ENCODE measurements at regions not wholly inside any gene's neighbourhood (a gene's known extent, or its start where the extent isn't known, plus 50 kb on each side); places are given as distances from the start of the nearest gene placed in this dataset.

GRCh38 chr7:53110425-53110824 lies 75.0 kb downstream of the POM121L12 start:
- no peaks in the 10 kb centered on the region for H3K36me3 ChIP-seq (ENCODE audit: insufficient read depth, low read length)
- H3K4me3 ChIP-seq (ENCODE audit: low read length) = no peak overlapping the region
- H3K4me2 ChIP-seq (ENCODE audit: low read length) = no peak overlapping the region
- TF ChIP-seq TAF1 (IDR thresholded peaks at IDR 0.05; ENCODE audit: low read depth) (no peak), RAD21 (conservative IDR thresholded peaks at IDR 0.05) (no peak)
- no peaks in the 10 kb centered on the region for H3K9me3 ChIP-seq (ENCODE audit: low read length)
- H3F3A ChIP-seq (ENCODE audit: insufficient read depth, low read length, poor library complexity, severe bottlenecking) = no peaks in the 10 kb centered on the region
- H3K9me2 ChIP-seq (ENCODE audit: insufficient read depth, low read length) = no peaks in the 10 kb centered on the region
- no peaks in the 10 kb centered on the region for H4K20me1 ChIP-seq (ENCODE audit: insufficient read depth)
- H3K27ac ChIP-seq (ENCODE audit: low read length) = no peak overlapping the region
- H3K27me3 ChIP-seq (ENCODE audit: insufficient read depth, low read depth, low read length) = no peaks in the 10 kb centered on the region
- no peaks in the 10 kb centered on the region for H3K79me2 ChIP-seq (replicated peaks; ENCODE audit: insufficient read depth, low read length)
- no peak overlapping the region for H3K9ac ChIP-seq (ENCODE audit: low read length)
- H2AFZ ChIP-seq (ENCODE audit: low read depth, low read length) = no peak overlapping the region

DNA sequence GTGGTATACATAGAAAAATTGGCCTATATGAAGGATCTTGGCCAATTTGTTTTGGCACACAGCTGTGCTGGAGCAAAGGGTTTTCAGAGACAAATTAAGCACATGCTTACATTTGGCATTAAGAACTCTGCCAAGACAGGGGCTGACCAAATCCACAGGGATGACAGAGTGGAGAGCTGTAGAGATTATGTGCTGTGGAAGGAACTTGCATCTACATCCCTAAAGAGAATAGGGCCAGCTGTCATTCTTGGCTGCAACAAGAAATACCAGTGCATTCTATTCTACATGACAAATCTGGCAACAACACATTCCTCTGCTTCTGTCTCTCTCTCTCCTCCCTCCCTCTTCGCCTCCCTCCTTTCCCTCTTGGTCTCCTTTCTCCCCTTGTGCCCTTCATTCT lies 75.6 kb downstream of the POM121L12 start:
- Histone ChIP-seq H3K4me3 (ENCODE audit: low read length) (no peak overlapping the region), H3K79me2 (replicated peaks; ENCODE audit: insufficient read depth, low read length) (no peaks in the 10 kb centered on the region), H3K4me2 (ENCODE audit: low read length) (no peak overlapping the region), H3K9me3 (ENCODE audit: low read length) (no peaks in the 10 kb centered on the region), H4K20me1 (ENCODE audit: insufficient read depth) (no peaks in the 10 kb centered on the region), H3F3A (ENCODE audit: insufficient read depth, low read length, poor library complexity, severe bottlenecking) (no peaks in the 10 kb centered on the region), H3K9ac (ENCODE audit: low read length) (no peak overlapping the region), H3K36me3 (ENCODE audit: insufficient read depth, low read length) (no peaks in the 10 kb centered on the region), H3K27ac (ENCODE audit: low read length) (no peak overlapping the region), H3K9me2 (ENCODE audit: insufficient read depth, low read length) (no peaks in the 10 kb centered on the region), H3K27me3 (ENCODE audit: insufficient read depth, low read depth, low read length) (no peaks in the 10 kb centered on the region), H2AFZ (ENCODE audit: low read depth, low read length) (no peak overlapping the region)
- TF ChIP-seq EZH2 (IDR thresholded peaks at IDR 0.05; ENCODE audit: borderline replicate concordance, insufficient read depth, low read length, poor library complexity, severe bottlenecking) = no peak
- no peak for TF ChIP-seq POLR2AphosphoS5 (IDR thresholded peaks at IDR 0.05)
- no peak for TF ChIP-seq RAD21 (conservative IDR thresholded peaks at IDR 0.05)
- no peak for TF ChIP-seq SMC3 (conservative IDR thresholded peaks at IDR 0.05; ENCODE audit: poor library complexity)
- no peak for TF ChIP-seq EP300 (conservative IDR thresholded peaks at IDR 0.05; ENCODE audit: poor library complexity, severe bottlenecking)
- no peak for TF ChIP-seq REST (IDR thresholded peaks at IDR 0.05; ENCODE audit: borderline replicate concordance)
- TF ChIP-seq MXI1 (conservative IDR thresholded peaks at IDR 0.05; ENCODE audit: poor library complexity, severe bottlenecking) = no peak
- no peak for TF ChIP-seq TAF1 (IDR thresholded peaks at IDR 0.05; ENCODE audit: low read depth)
- TF ChIP-seq, protein P1, sequence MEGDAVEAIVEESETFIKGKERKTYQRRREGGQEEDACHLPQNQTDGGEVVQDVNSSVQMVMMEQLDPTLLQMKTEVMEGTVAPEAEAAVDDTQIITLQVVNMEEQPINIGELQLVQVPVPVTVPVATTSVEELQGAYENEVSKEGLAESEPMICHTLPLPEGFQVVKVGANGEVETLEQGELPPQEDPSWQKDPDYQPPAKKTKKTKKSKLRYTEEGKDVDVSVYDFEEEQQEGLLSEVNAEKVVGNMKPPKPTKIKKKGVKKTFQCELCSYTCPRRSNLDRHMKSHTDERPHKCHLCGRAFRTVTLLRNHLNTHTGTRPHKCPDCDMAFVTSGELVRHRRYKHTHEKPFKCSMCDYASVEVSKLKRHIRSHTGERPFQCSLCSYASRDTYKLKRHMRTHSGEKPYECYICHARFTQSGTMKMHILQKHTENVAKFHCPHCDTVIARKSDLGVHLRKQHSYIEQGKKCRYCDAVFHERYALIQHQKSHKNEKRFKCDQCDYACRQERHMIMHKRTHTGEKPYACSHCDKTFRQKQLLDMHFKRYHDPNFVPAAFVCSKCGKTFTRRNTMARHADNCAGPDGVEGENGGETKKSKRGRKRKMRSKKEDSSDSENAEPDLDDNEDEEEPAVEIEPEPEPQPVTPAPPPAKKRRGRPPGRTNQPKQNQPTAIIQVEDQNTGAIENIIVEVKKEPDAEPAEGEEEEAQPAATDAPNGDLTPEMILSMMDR (IDR thresholded peaks at IDR 0.05; ENCODE audit: poor library complexity, severe bottlenecking) = no peak

DNA sequence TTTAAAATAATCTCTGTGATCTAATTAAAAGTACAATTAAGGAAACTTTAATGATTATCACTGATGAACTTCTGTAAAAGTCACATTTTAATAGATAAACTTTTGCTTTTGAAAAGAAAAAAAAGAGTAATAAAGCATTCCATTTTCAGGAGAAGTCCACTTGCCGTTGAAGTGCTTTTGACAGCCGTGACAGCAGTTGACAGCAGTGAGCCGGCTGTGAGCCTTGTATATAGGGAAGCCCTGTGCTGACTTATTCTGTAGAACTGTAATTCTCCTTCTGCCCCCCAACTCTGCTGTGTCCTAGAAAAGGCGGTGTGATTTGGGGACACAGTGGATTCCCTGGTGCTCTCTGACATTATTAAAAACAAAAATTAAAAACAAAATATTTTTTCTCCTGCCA lies 78.0 kb downstream of the POM121L12 start:
- H3F3A ChIP-seq (ENCODE audit: insufficient read depth, low read length, poor library complexity, severe bottlenecking) = no peaks in the 10 kb centered on the region
- H3K9me3 ChIP-seq (ENCODE audit: low read length) = no peaks in the 10 kb centered on the region
- H3K36me3 ChIP-seq (ENCODE audit: insufficient read depth, low read length) = no peaks in the 10 kb centered on the region
- no peaks in the 10 kb centered on the region for H3K27me3 ChIP-seq (ENCODE audit: insufficient read depth, low read depth, low read length)
- no peaks in the 10 kb centered on the region for H4K20me1 ChIP-seq (ENCODE audit: insufficient read depth)
- no peak overlapping the region for H3K4me2 ChIP-seq (ENCODE audit: low read length)
- TF ChIP-seq EP300 (conservative IDR thresholded peaks at IDR 0.05; ENCODE audit: poor library complexity, severe bottlenecking) (peak; percentile 58), SMC3 (conservative IDR thresholded peaks at IDR 0.05; ENCODE audit: poor library complexity) (no peak)
- H3K79me2 ChIP-seq (replicated peaks; ENCODE audit: insufficient read depth, low read length) = no peaks in the 10 kb centered on the region
- no peaks in the 10 kb centered on the region for H3K9me2 ChIP-seq (ENCODE audit: insufficient read depth, low read length)
- no peak overlapping the region for H2AFZ ChIP-seq (ENCODE audit: low read depth, low read length)
- H3K4me3 ChIP-seq (ENCODE audit: low read length) = no peak overlapping the region
- no peak overlapping the region for H3K9ac ChIP-seq (ENCODE audit: low read length)
- H3K27ac ChIP-seq (ENCODE audit: low read length) = no peak overlapping the region

Measured in neural cell (in vitro differentiated cells).